Progenitor cell of endocrine pancreas (in vitro differentiated cells): ENCODE measurements at regions not wholly inside any gene's neighbourhood (a gene's known extent, or its start where the extent isn't known, plus 50 kb on each side); places are given as distances from the start of the nearest gene placed in this dataset.

Source experiments
- DNase-seq: peaks from one replicate; pipeline ENCODE4 v3.0.0; 2021; ENCODE audit warnings: low spot score; ENCODE audit not compliant: unreplicated experiment
- H3K27ac Mint-ChIP-seq: 2 replicates; pipeline ENCODE4 v1.8.0; 2021; ENCODE audit warnings: mild to moderate bottlenecking, moderate library complexity, mixed read lengths
- H3K27me3 Mint-ChIP-seq: 2 replicates; pipeline ENCODE4 v1.8.0; 2021; ENCODE audit warnings: mixed read lengths
- H3K36me3 Mint-ChIP-seq: 2 replicates; pipeline ENCODE4 v1.8.0; 2022; ENCODE audit warnings: mixed read lengths; ENCODE audit not compliant: insufficient read depth
- H3K4me1 Mint-ChIP-seq: 2 replicates; pipeline ENCODE4 v1.8.0; 2021; ENCODE audit warnings: low read depth, mixed read lengths
- H3K4me3 Mint-ChIP-seq: 2 replicates; pipeline ENCODE4 v1.8.0; 2021; ENCODE audit warnings: low read depth, mild to moderate bottlenecking, moderate library complexity, mixed read lengths
- H3K9me3 Mint-ChIP-seq: 2 replicates; pipeline ENCODE4 v1.8.0; 2021; ENCODE audit warnings: low read depth, mixed read lengths
- TF ChIP-seq, protein P1 (sequence below): fragments of 200-600 bp; sonication (generic); IDR thresholded peaks from one replicate; pipeline ENCODE4 v1.5.0; 2021; ENCODE audit warnings: antibody characterized with exemption, mild to moderate bottlenecking; ENCODE audit not compliant: unreplicated experiment

DNA sequence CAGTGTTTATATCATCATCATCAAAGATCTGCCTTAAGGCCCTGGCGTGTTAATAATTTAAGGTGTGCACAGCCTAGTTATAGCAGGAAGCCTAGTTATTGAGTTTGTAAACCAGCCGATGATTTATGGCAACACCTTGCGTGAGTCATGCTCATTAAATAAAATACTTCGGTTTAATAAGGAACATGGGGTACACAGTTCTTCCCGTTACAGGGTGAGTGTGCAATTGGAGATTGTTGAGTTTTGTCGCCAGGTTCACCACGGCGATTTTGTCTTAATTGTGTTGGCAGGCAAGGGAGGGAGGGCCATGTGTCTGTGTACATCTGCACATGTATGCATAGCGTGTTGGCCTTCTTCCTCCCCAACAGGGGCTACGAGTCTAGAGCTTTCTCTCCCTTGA is 104.0 kb downstream of the TFAP2A start:
- Mint-ChIP-seq H3K4me1 (peaks cover 17% of the 10 kb centered on the region), H3K4me3 (no peak overlapping the region), H3K36me3 (no peaks in the 10 kb centered on the region), H3K27ac (no peak overlapping the region), H3K9me3 (no peaks in the 10 kb centered on the region), H3K27me3 (peaks cover 3% of the 10 kb centered on the region)
- no peak for DNase-seq
- TF ChIP-seq, protein P1, sequence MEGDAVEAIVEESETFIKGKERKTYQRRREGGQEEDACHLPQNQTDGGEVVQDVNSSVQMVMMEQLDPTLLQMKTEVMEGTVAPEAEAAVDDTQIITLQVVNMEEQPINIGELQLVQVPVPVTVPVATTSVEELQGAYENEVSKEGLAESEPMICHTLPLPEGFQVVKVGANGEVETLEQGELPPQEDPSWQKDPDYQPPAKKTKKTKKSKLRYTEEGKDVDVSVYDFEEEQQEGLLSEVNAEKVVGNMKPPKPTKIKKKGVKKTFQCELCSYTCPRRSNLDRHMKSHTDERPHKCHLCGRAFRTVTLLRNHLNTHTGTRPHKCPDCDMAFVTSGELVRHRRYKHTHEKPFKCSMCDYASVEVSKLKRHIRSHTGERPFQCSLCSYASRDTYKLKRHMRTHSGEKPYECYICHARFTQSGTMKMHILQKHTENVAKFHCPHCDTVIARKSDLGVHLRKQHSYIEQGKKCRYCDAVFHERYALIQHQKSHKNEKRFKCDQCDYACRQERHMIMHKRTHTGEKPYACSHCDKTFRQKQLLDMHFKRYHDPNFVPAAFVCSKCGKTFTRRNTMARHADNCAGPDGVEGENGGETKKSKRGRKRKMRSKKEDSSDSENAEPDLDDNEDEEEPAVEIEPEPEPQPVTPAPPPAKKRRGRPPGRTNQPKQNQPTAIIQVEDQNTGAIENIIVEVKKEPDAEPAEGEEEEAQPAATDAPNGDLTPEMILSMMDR, result no peak

DNA sequence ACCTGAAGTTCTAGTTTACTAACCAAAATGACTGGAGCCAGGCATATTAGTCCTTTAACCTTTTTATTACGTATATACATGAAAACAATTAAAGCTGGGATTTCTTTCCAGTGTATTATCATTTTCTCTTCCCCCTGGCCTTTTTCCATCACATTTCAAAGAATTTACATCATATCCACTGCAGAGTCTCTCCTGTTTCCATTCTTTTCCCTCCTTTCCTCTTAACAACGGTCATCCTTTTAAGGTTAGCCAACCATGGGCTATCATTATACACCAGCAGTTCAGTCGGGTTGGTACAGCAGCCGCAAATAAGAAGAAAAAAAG is 104.6 kb downstream of the TFAP2A start:
- peaks cover 3% of the 10 kb centered on the region for H3K27me3 Mint-ChIP-seq
- DNase-seq, result no peak
- no peaks in the 10 kb centered on the region for H3K9me3 Mint-ChIP-seq
- TF ChIP-seq, protein P1, result no peak
- H3K36me3 Mint-ChIP-seq, result no peaks in the 10 kb centered on the region
- no peak overlapping the region for H3K27ac Mint-ChIP-seq
- peaks cover 17% of the 10 kb centered on the region for H3K4me1 Mint-ChIP-seq
- H3K4me3 Mint-ChIP-seq, result no peak overlapping the region

DNA sequence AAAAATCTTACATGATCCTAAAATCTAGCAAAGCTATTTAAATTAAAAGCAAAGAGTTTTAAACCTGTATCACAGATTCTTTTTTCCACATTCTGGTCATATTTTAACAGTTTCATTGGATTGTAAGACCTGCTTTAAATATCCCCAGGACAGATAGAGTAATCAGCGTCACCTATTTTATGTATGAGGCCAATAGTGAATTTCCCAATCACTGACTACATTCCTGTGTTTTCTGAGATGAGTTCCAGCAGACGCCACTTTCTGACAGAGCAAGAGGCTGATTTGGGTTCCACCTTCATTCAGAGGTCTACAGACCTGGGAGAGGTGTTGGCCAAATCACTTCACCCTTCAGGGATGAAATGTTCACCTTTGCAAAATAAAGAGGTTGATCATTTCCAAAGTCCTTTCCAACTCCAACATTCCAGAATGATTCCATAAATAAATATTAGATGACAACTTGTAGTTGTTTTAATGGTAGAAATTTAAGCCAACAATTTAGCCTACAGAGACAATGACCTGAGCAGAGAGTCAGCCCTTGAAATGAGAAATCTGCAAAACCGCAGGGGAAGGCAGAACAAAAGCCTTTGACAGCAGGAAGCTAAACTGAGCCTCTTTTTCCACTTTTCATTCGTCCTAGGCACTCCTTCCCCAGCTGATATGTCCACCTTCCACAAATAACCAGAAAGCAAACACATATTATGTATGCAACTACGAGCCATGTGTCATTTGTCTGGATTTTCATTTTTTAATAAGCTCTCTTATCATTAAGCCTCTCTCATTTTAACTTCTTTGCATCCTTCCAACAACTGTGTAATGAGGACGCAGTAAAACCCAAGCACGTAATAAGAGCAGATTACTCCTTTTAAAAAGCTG is 105.2 kb downstream of the TFAP2A start:
- H3K36me3 Mint-ChIP-seq, result no peaks in the 10 kb centered on the region
- H3K27ac Mint-ChIP-seq, result no peak overlapping the region
- H3K4me3 Mint-ChIP-seq, result no peak overlapping the region

DNA sequence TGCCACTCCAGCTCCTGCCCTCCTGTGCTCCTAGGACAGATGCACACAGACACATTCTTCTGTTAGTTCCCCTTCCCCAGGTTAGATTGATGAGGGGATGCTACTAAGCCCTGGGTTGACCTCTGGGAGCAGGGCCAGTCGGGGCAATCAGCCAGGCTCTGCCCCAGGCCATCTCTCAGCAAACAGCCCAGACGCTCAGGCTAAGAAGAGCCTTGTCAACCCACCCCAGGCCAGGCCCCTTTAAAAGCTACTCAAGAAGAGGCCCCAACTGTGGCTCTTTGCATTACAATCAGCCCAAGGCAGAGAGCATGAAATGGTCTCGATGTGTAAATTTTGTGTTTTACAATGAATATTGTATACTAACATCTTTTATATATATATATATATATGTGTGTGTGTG is 107.4 kb downstream of the TFAP2A start:
- H3K4me1 Mint-ChIP-seq, result peaks cover under 1% of the 10 kb centered on the region
- TF ChIP-seq, protein P1, result no peak
- DNase-seq, result no peak
- no peaks in the 10 kb centered on the region for H3K27me3 Mint-ChIP-seq
- no peaks in the 10 kb centered on the region for H3K9me3 Mint-ChIP-seq
- no peak overlapping the region for H3K27ac Mint-ChIP-seq
- H3K36me3 Mint-ChIP-seq, result no peaks in the 10 kb centered on the region
- H3K4me3 Mint-ChIP-seq, result no peak overlapping the region

More for the DNA sequence above, 105.2 kb downstream of the TFAP2A start:
- Mint-ChIP-seq H3K27me3 (peaks cover 3% of the 10 kb centered on the region), H3K9me3 (no peaks in the 10 kb centered on the region), H3K4me1 (peaks cover 13% of the 10 kb centered on the region)
- TF ChIP-seq, protein P1, result no peak
- DNase-seq, result no peak

DNA sequence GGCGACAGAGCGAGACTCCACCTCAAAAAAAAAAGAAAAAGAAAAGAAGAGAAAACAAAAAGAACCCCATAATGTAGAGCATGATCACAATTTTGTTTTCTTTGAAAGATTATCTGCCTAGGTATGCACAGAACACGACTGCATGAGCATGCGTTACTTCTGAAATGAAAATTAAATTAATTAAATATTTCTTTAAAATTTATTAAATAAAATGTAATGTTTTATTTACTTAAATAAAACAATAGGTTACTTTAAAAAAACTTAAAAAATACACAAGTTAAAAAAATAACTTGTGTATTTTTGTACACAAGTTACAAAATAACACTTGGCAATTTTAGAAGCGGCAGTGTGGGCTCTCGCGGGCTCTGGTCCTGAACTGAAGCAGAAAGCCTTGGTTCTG is 107.8 kb downstream of the TFAP2A start:
- Mint-ChIP-seq H3K4me3 (no peak overlapping the region), H3K27ac (no peak overlapping the region), H3K36me3 (no peaks in the 10 kb centered on the region), H3K9me3 (no peaks in the 10 kb centered on the region), H3K27me3 (no peaks in the 10 kb centered on the region), H3K4me1 (no peaks in the 10 kb centered on the region)
- TF ChIP-seq, protein P1, result no peak
- DNase-seq, result no peak
